ENCODE measurements at regions not wholly inside any gene's neighbourhood (a gene's known extent, or its start where the extent isn't known, plus 50 kb on each side); places are given as distances from the start of the nearest gene placed in this dataset.

DNA sequence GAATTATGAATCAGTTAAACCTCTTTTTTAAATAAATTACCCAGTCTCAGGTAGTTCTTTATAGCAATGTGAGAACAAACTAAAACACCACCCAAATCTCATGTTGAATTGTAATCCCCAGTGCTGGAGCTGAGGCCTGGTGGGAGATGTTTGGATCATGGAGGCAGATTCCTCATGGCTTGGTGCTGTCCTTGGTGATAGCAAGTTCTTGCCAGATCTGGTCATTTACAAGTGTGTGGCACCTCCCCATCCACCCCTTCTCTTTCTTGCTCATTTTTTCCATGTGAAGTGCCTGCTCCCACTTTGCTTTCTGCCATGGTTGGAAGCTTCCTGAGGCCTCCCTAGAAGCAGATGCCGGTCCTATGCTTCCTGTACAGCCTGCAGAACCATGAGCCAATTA is 102.1 kb upstream of the ANO4 start:
- TF ChIP-seq, protein P1, sequence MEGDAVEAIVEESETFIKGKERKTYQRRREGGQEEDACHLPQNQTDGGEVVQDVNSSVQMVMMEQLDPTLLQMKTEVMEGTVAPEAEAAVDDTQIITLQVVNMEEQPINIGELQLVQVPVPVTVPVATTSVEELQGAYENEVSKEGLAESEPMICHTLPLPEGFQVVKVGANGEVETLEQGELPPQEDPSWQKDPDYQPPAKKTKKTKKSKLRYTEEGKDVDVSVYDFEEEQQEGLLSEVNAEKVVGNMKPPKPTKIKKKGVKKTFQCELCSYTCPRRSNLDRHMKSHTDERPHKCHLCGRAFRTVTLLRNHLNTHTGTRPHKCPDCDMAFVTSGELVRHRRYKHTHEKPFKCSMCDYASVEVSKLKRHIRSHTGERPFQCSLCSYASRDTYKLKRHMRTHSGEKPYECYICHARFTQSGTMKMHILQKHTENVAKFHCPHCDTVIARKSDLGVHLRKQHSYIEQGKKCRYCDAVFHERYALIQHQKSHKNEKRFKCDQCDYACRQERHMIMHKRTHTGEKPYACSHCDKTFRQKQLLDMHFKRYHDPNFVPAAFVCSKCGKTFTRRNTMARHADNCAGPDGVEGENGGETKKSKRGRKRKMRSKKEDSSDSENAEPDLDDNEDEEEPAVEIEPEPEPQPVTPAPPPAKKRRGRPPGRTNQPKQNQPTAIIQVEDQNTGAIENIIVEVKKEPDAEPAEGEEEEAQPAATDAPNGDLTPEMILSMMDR (IDR thresholded peaks at IDR 0.05; ENCODE audit: low read length) = no peak
- TF ChIP-seq EZH2 (optimal IDR thresholded peaks at IDR 0.05; ENCODE audit: low read depth, low read length) = no peak
